ENCODE measurements at regions not wholly inside any gene's neighbourhood (a gene's known extent, or its start where the extent isn't known, plus 50 kb on each side); places are given as distances from the start of the nearest gene placed in this dataset.

GRCh38 chr9:73451003-73451402 is 299.3 kb downstream of the ANXA1 start:
- WGBS, 5 donors = 57 to 87% (median 73%) methylated on average over 2 of the region's 2 CpGs
- Histone ChIP-seq H3K4me1 (no peaks in the 10 kb centered on the region), H3K27me3 (no peaks in the 10 kb centered on the region), H3K27ac (no peak overlapping the region), H3K9me3 (no peaks in the 10 kb centered on the region), H3K36me3 (no peaks in the 10 kb centered on the region), H3K4me3 (no peak overlapping the region)
- DNase-seq = no peak
- TF ChIP-seq EP300 (IDR thresholded peaks at IDR 0.05) (no peak), CTCF (IDR thresholded peaks at IDR 0.05) (no peak), POLR2AphosphoS5 (IDR thresholded peaks at IDR 0.05) (no peak)
- intact Hi-C loops (cut with DNase I; ENCODE audit: low total_unique reads) = no loop called here

- intact Hi-C loops (cut with DNase I; ENCODE audit: low total_unique reads) = no loop called here
- Histone ChIP-seq H3K27ac (no peak overlapping the region), H3K9me3 (no peaks in the 10 kb centered on the region), H3K27me3 (no peaks in the 10 kb centered on the region), H3K4me1 (no peaks in the 10 kb centered on the region), H3K4me3 (no peak overlapping the region), H3K36me3 (no peaks in the 10 kb centered on the region)
- DNase-seq = no peak
- no peak for TF ChIP-seq POLR2A (IDR thresholded peaks at IDR 0.05)
- no peak for TF ChIP-seq CTCF (IDR thresholded peaks at IDR 0.05)
- no peak for TF ChIP-seq EP300 (IDR thresholded peaks at IDR 0.05)
- TF ChIP-seq POLR2AphosphoS5 (IDR thresholded peaks at IDR 0.05) = no peak
Measured at GRCh38 chr9:73459817-73460216, 308.2 kb downstream of the ANXA1 start.

GRCh38 chr9:73468716-73469115 is 317.1 kb downstream of the ANXA1 start:
- WGBS, 5 donors = 92 to 95% (median 93%) methylated on average over 1 of the region's 1 CpG

GRCh38 chr9:73470766-73471165 is 319.1 kb downstream of the ANXA1 start:
- Histone ChIP-seq H3K9me3 (peaks cover 0 to 22% (median 4%) of the 10 kb centered on the region in 4 donors), H3K27ac (no peak overlapping the region), H3K4me1 (no peaks in the 10 kb centered on the region), H3K4me3 (no peak overlapping the region), H3K27me3 (no peaks in the 10 kb centered on the region), H3K36me3 (no peaks in the 10 kb centered on the region)
- 58 to 76% (median 64%) methylated on average over 3 of the region's 3 CpGs for WGBS, 5 donors
- intact Hi-C loops (cut with DNase I; ENCODE audit: low total_unique reads) = no loop called here
- no peak for TF ChIP-seq EP300 (IDR thresholded peaks at IDR 0.05)
- TF ChIP-seq POLR2AphosphoS5 (IDR thresholded peaks at IDR 0.05) = no peak
- TF ChIP-seq CTCF (IDR thresholded peaks at IDR 0.05) = no peak
- TF ChIP-seq POLR2A (IDR thresholded peaks at IDR 0.05) = no peak
- DNase-seq = no peak

More at GRCh38 chr9:73468716-73469115, 317.1 kb downstream of the ANXA1 start:
- H3K36me3 ChIP-seq = no peaks in the 10 kb centered on the region
- H3K27ac ChIP-seq = no peak overlapping the region
- no peaks in the 10 kb centered on the region for H3K4me1 ChIP-seq
- H3K4me3 ChIP-seq = no peak overlapping the region
- H3K27me3 ChIP-seq = no peaks in the 10 kb centered on the region
- H3K9me3 ChIP-seq = peaks cover 0 to 6% (median 0%) of the 10 kb centered on the region in 4 donors
- intact Hi-C loops (cut with DNase I; ENCODE audit: low total_unique reads) = no loop called here
- no peak for DNase-seq
- TF ChIP-seq EP300 (IDR thresholded peaks at IDR 0.05) = no peak
- TF ChIP-seq CTCF (IDR thresholded peaks at IDR 0.05) = no peak
- no peak for TF ChIP-seq POLR2AphosphoS5 (IDR thresholded peaks at IDR 0.05)
- TF ChIP-seq POLR2A (IDR thresholded peaks at IDR 0.05) = no peak

Data from stomach (tissue), 8 donors.